SK-N-SH (cell line): ENCODE measurements at regions not wholly inside any gene's neighbourhood (a gene's known extent, or its start where the extent isn't known, plus 50 kb on each side); places are given as distances from the start of the nearest gene placed in this dataset.

Experiments used
- CTCF ChIA-PET: fragments of 300-600, 350-600 bp; formaldehyde crosslinking; extraction: SDS; loops from one replicate; lab custom pipeline; 2021; lab: Yijun Ruan, JAX
- POLR2A ChIA-PET: fragments of 350-600 bp; sonication (Branson Sonifier 250); formaldehyde crosslinking; extraction: SDS; loops from one replicate; lab custom pipeline; 2020; ENCODE audit warnings: antibody characterized with exemption, inconsistent platforms; lab: Yijun Ruan, JAX
- DNase-seq: peaks from one replicate; pipeline ENCODE4 v3.0.0; 2012
- H2AFZ ChIP-seq: fragments of 200-600 bp; sonication (generic); 2 replicates; pipeline ENCODE4 v1.8.1; 2016; ENCODE audit warnings: antibody characterized with exemption, mild to moderate bottlenecking, low read depth
- H3F3A ChIP-seq: fragments of 200-600 bp; sonication (generic); replicated peaks from 2 replicates; pipeline ENCODE3; 2016; ENCODE audit warnings: antibody characterized with exemption, mild to moderate bottlenecking; ENCODE audit not compliant: insufficient read depth
- H3K27ac ChIP-seq, 2 experiments: fragments of 200-500 bp in 1 of 2; fragments of 200-600 bp in 1 of 2; sonication (Bioruptor generic) in 1 of 2; sonication (generic), shearing (Covaris generic) in 1 of 2; 2 replicates each; pipeline versions ENCODE4 v1.5.1 to v1.6.1; 2014 to 2016; ENCODE audit warnings: low read depth in 2 of 2, inconsistent platforms in 1 of 2, low read length in 1 of 2, mild to moderate bottlenecking in 1 of 2, mixed read lengths in 1 of 2
- H3K27me3 ChIP-seq: fragments of 200-600 bp; sonication (generic), shearing (Covaris generic); 2 replicates; pipeline ENCODE4 v1.6.1; 2016; ENCODE audit warnings: mixed run types; ENCODE audit not compliant: insufficient read depth
- H3K36me3 ChIP-seq, 2 experiments: fragments of 200-500 bp in 1 of 2; fragments of 200-600 bp in 1 of 2; sonication (Bioruptor generic) in 1 of 2; sonication (generic) in 1 of 2; replicated peaks in 1 of 2; 2 replicates each; pipeline versions ENCODE3 to v1.5.1; 2014 to 2016; ENCODE audit warnings: low read length in 1 of 2, mild to moderate bottlenecking in 1 of 2; ENCODE audit not compliant: insufficient read depth in 2 of 2, control insufficient read depth in 1 of 2
- H3K4me1 ChIP-seq, 2 experiments: fragments of 200-500 bp in 1 of 2; fragments of 200-600 bp in 1 of 2; sonication (Bioruptor generic) in 1 of 2; sonication (generic), shearing (Covaris generic) in 1 of 2; 2 replicates each; pipeline versions ENCODE4 v1.5.1 to v1.6.1; 2014 to 2016; ENCODE audit warnings: low read depth in 1 of 2, low read length in 1 of 2, mixed run types in 1 of 2; ENCODE audit not compliant: insufficient read depth in 2 of 2, control insufficient read depth in 1 of 2
- H3K4me2 ChIP-seq: fragments of 200-600 bp; sonication (generic), shearing (Covaris generic); 2 replicates; pipeline ENCODE4 v1.6.1; 2017; ENCODE audit warnings: mixed run types
- H3K4me3 ChIP-seq, 2 experiments: fragments of 200-500 bp in 1 of 2; fragments of 200-600 bp in 1 of 2; sonication (Bioruptor generic) in 1 of 2; sonication (generic), shearing (Covaris generic) in 1 of 2; 2 replicates each; pipeline versions ENCODE4 v1.5.1 to v1.8.1; 2014 to 2016; ENCODE audit warnings: low read depth in 2 of 2, inconsistent platforms in 1 of 2, low read length in 1 of 2, mild to moderate bottlenecking in 1 of 2, mixed read lengths in 1 of 2, moderate library complexity in 1 of 2
- H3K79me2 ChIP-seq: fragments of 200-600 bp; sonication (generic); 2 replicates; pipeline ENCODE4 v1.8.1; 2017; ENCODE audit warnings: mild to moderate bottlenecking; ENCODE audit not compliant: insufficient read depth
- H3K9ac ChIP-seq: fragments of 200-600 bp; sonication (generic); 2 replicates; pipeline ENCODE4 v1.6.1; 2017; ENCODE audit warnings: mixed run types
- H3K9me2 ChIP-seq: fragments of 200-600 bp; sonication (generic); 2 replicates; pipeline ENCODE4 v1.6.1; 2017; ENCODE audit warnings: mixed run types
- H3K9me3 ChIP-seq: fragments of 200-600 bp; sonication (generic); 2 replicates; pipeline ENCODE4 v1.6.1; 2017; ENCODE audit warnings: mixed run types, mild to moderate bottlenecking, moderate library complexity
- H4K20me1 ChIP-seq: fragments of 200-600 bp; sonication (generic); 2 replicates; pipeline ENCODE4 v1.6.1; 2017; ENCODE audit warnings: mild to moderate bottlenecking, mixed run types; ENCODE audit not compliant: insufficient read depth
- ELF1 ChIP-seq: IDR thresholded peaks from 2 replicates; pipeline ENCODE4 v1.4.0; 2012
- EP300 ChIP-seq, 2 experiments: IDR thresholded peaks; 2 replicates each; pipeline versions ENCODE4 v1.4.0 to v1.6.1; 2012; ENCODE audit warnings: borderline replicate concordance in 1 of 2, low read depth in 1 of 2, low read length in 1 of 2
- EZH2phosphoT487 ChIP-seq: fragments of 200-600 bp; sonication (generic); IDR thresholded peaks from 2 replicates; pipeline ENCODE4 v1.6.1; 2017; ENCODE audit warnings: low read depth, mixed run types, mild to moderate bottlenecking, antibody characterized with exemption, moderate library complexity, borderline replicate concordance
- FOXM1 ChIP-seq: IDR thresholded peaks from 2 replicates; pipeline ENCODE4 v1.4.0; 2012; ENCODE audit warnings: low read depth, mild to moderate bottlenecking
- GABPA ChIP-seq: IDR thresholded peaks from 2 replicates; pipeline ENCODE4 v1.4.0; 2012; ENCODE audit warnings: low read depth, mild to moderate bottlenecking
- JUND ChIP-seq: IDR thresholded peaks from 2 replicates; pipeline ENCODE4 v1.4.0; 2012
- MXI1 ChIP-seq: IDR thresholded peaks from 2 replicates; pipeline ENCODE4 v1.6.1; 2012; ENCODE audit warnings: mild to moderate bottlenecking, low read depth, low read length, improper control_type of control experiment
- NRF1 ChIP-seq: IDR thresholded peaks from 2 replicates; pipeline ENCODE4 v1.6.1; 2012; ENCODE audit warnings: low read depth, mild to moderate bottlenecking, low read length
- RAD21 ChIP-seq: IDR thresholded peaks from 2 replicates; pipeline ENCODE4 v1.6.1; 2012; ENCODE audit warnings: mild to moderate bottlenecking, low read length
- RCOR1 ChIP-seq: fragments of 150-350 bp; IDR thresholded peaks from 2 replicates; pipeline ENCODE4 v1.6.1; 2017; ENCODE audit warnings: antibody characterized with exemption, low read length
- RFX5 ChIP-seq: IDR thresholded peaks from 2 replicates; pipeline ENCODE4 v1.6.1; 2012; ENCODE audit warnings: mild to moderate bottlenecking, improper control_type of control experiment, low read length
- SIN3A ChIP-seq: IDR thresholded peaks from 2 replicates; pipeline ENCODE4 v1.6.1; 2012; ENCODE audit warnings: low read depth, mild to moderate bottlenecking, low read length, moderate library complexity, borderline replicate concordance
- SMC3 ChIP-seq: IDR thresholded peaks from 2 replicates; pipeline ENCODE4 v1.6.1; 2012; ENCODE audit warnings: low read depth, low read length, improper control_type of control experiment
- TAF1 ChIP-seq: IDR thresholded peaks from 2 replicates; pipeline ENCODE4 v1.6.1; 2012; ENCODE audit warnings: low read depth, mild to moderate bottlenecking, low read length, moderate library complexity, borderline replicate concordance
- TCF12 ChIP-seq: IDR thresholded peaks from 2 replicates; pipeline ENCODE4 v1.4.0; 2012
- TEAD4 ChIP-seq: IDR thresholded peaks from 2 replicates; pipeline ENCODE4 v1.4.0; 2012; ENCODE audit warnings: mild to moderate bottlenecking, borderline replicate concordance; ENCODE audit not compliant: insufficient read depth
- YY1 ChIP-seq: IDR thresholded peaks from 2 replicates; pipeline ENCODE4 v1.4.0; 2012; ENCODE audit warnings: low read depth, mild to moderate bottlenecking
- WGBS: methylation state at CpG from one replicate; pipeline ENCODE4 v1.1.6; 2017; ENCODE audit warnings: low lambda C conversion rate; 5-methylcytosine and 5-hydroxymethylcytosine counted together
- TF ChIP-seq, protein P1 (sequence below): fragments of 200-600 bp; sonication (generic); IDR thresholded peaks from 2 replicates; pipeline ENCODE4 v1.6.1; 2017; ENCODE audit warnings: antibody characterized with exemption, mild to moderate bottlenecking, moderate library complexity
- TF ChIP-seq, protein P2 (sequence below): IDR thresholded peaks from 2 replicates; pipeline ENCODE4 v1.4.0; 2012; ENCODE audit warnings: low read depth
- TF ChIP-seq, protein P3 (sequence below): IDR thresholded peaks from 2 replicates; pipeline ENCODE4; 2012
- TF ChIP-seq, protein P4 (sequence below): fragments of 150-350 bp; IDR thresholded peaks from 2 replicates; pipeline ENCODE4 v1.6.1; 2016; ENCODE audit warnings: mild to moderate bottlenecking, low read depth, low read length
- TF ChIP-seq, protein P5 (sequence below): IDR thresholded peaks from 2 replicates; pipeline ENCODE4 v1.4.0; 2012; ENCODE audit warnings: low read depth, borderline replicate concordance
- TF ChIP-seq, protein P6 (sequence below): fragments of 150-350 bp; IDR thresholded peaks from 2 replicates; pipeline ENCODE4 v1.6.1; 2017; ENCODE audit warnings: antibody characterized with exemption, low read length, low read depth, borderline replicate concordance

DNA sequence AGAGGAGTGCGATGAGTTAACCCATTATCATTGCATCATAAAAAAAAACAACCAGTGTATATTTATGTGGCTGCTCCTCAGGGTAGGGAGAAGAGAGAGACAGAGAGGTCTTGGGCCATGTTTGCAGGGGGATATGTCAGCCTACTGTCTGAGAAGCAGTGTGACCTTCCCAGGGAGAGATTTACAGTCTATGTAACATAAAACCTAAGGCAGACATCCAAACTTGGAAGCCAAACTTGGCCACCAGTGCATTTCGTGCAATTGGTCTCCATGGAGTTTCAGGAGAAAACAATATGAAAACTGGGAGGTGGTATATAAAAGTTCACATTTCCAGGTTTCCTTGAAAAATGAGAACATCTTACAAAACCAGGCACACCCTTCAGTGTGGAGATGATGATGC lies 85.9 kb upstream of the CXCL12 start:
- TF ChIP-seq YY1 (no peak), ELF1 (no peak), EZH2phosphoT487 (no peak), NRF1 (no peak), TEAD4 (no peak), RAD21 (no peak), RFX5 (no peak), TCF12 (no peak), TAF1 (no peak), SMC3 (no peak)
- TF ChIP-seq, protein P1, sequence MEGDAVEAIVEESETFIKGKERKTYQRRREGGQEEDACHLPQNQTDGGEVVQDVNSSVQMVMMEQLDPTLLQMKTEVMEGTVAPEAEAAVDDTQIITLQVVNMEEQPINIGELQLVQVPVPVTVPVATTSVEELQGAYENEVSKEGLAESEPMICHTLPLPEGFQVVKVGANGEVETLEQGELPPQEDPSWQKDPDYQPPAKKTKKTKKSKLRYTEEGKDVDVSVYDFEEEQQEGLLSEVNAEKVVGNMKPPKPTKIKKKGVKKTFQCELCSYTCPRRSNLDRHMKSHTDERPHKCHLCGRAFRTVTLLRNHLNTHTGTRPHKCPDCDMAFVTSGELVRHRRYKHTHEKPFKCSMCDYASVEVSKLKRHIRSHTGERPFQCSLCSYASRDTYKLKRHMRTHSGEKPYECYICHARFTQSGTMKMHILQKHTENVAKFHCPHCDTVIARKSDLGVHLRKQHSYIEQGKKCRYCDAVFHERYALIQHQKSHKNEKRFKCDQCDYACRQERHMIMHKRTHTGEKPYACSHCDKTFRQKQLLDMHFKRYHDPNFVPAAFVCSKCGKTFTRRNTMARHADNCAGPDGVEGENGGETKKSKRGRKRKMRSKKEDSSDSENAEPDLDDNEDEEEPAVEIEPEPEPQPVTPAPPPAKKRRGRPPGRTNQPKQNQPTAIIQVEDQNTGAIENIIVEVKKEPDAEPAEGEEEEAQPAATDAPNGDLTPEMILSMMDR: no peak
- TF ChIP-seq, protein P2, sequence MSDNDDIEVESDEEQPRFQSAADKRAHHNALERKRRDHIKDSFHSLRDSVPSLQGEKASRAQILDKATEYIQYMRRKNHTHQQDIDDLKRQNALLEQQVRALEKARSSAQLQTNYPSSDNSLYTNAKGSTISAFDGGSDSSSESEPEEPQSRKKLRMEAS: no peak
- TF ChIP-seq, protein P3, sequence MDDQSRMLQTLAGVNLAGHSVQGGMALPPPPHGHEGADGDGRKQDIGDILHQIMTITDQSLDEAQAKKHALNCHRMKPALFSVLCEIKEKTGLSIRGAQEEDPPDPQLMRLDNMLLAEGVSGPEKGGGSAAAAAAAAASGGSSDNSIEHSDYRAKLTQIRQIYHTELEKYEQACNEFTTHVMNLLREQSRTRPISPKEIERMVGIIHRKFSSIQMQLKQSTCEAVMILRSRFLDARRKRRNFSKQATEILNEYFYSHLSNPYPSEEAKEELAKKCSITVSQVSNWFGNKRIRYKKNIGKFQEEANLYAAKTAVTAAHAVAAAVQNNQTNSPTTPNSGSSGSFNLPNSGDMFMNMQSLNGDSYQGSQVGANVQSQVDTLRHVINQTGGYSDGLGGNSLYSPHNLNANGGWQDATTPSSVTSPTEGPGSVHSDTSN: no peak
- TF ChIP-seq, protein P4, sequence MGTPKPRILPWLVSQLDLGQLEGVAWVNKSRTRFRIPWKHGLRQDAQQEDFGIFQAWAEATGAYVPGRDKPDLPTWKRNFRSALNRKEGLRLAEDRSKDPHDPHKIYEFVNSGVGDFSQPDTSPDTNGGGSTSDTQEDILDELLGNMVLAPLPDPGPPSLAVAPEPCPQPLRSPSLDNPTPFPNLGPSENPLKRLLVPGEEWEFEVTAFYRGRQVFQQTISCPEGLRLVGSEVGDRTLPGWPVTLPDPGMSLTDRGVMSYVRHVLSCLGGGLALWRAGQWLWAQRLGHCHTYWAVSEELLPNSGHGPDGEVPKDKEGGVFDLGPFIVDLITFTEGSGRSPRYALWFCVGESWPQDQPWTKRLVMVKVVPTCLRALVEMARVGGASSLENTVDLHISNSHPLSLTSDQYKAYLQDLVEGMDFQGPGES: no peak
- TF ChIP-seq, protein P5, sequence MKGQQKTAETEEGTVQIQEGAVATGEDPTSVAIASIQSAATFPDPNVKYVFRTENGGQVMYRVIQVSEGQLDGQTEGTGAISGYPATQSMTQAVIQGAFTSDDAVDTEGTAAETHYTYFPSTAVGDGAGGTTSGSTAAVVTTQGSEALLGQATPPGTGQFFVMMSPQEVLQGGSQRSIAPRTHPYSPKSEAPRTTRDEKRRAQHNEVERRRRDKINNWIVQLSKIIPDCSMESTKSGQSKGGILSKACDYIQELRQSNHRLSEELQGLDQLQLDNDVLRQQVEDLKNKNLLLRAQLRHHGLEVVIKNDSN: no peak
- Histone ChIP-seq H3K27ac (no peak overlapping the region), H3K4me2 (no peak overlapping the region), H2AFZ (no peak overlapping the region), H3K36me3 (no peaks in the 10 kb centered on the region), H3K79me2 (no peaks in the 10 kb centered on the region), H3K4me3 (no peak overlapping the region), H3K9ac (no peak overlapping the region), H3K9me3 (no peaks in the 10 kb centered on the region), H3K9me2 (no peaks in the 10 kb centered on the region), H4K20me1 (no peaks in the 10 kb centered on the region), H3K4me1 (no peaks in the 10 kb centered on the region), H3K27me3 (peaks cover 26% of the 10 kb centered on the region; the same call in 1 of the 2 replicates), H3F3A (no peaks in the 10 kb centered on the region)
- ChIA-PET POLR2A (no interaction called here), CTCF (no interaction called here)
- WGBS: 2% methylated on average over 2 of the region's 2 CpGs
- DNase-seq: no peak

DNA sequence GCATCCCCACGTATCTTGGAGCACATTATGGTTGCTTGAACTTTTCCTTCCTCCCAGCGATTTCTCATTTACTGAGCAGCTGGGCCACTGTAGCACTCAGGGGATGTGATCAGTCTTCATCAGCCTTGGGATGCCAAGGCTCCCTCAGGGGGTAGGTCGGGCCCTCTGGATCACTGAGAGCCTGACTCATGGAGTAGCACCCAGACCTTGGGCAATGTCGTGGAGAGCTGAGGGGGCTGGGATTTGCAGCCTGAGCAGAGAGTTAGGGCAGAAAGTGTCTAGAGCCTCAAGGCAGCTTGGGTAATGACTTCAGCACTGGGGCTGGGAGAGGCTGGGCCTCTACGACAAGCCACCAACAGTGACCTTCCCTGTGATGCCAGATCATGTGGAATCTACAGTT lies 86.5 kb upstream of the CXCL12 start:
- Histone ChIP-seq H3F3A (no peaks in the 10 kb centered on the region), H3K4me3 (no peak overlapping the region), H3K27me3 (peaks cover 26% of the 10 kb centered on the region; the same call in 1 of the 2 replicates), H4K20me1 (no peaks in the 10 kb centered on the region), H3K9ac (no peak overlapping the region), H3K4me1 (no peaks in the 10 kb centered on the region), H3K36me3 (no peaks in the 10 kb centered on the region), H3K9me3 (no peaks in the 10 kb centered on the region), H2AFZ (no peak overlapping the region), H3K79me2 (no peaks in the 10 kb centered on the region), H3K9me2 (no peaks in the 10 kb centered on the region)
- WGBS: 14% methylated on average over 3 of the region's 5 CpGs
- POLR2A ChIA-PET: no interaction called here
- DNase-seq: no peak
- TF ChIP-seq SIN3A (no peak), EZH2phosphoT487 (no peak), JUND (no peak), EP300 (IDR thresholded peaks at IDR 0.05; ENCODE audit: borderline replicate concordance in 1 of 2, low read depth in 1 of 2, low read length in 1 of 2) (no peak), RAD21 (no peak), FOXM1 (no peak), TEAD4 (no peak), RFX5 (no peak), RCOR1 (no peak), MXI1 (no peak), ELF1 (no peak), GABPA (no peak), TAF1 (no peak), NRF1 (no peak)
- TF ChIP-seq, protein P2: no peak
- TF ChIP-seq, protein P6, sequence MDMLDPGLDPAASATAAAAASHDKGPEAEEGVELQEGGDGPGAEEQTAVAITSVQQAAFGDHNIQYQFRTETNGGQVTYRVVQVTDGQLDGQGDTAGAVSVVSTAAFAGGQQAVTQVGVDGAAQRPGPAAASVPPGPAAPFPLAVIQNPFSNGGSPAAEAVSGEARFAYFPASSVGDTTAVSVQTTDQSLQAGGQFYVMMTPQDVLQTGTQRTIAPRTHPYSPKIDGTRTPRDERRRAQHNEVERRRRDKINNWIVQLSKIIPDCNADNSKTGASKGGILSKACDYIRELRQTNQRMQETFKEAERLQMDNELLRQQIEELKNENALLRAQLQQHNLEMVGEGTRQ: no peak
- TF ChIP-seq, all 33 proteins: peak for 0
- Histone ChIP-seq H3K4me2 (no peak overlapping the region), H3K27ac (no peak overlapping the region)
- CTCF ChIA-PET: no interaction called here
